GM19467 (cell line): ENCODE measurements at regions not wholly inside any gene's neighbourhood (a gene's known extent, or its start where the extent isn't known, plus 50 kb on each side); places are given as distances from the start of the nearest gene placed in this dataset.

Experiments used
- ATAC-seq: cut with Tn5 transposase; IDR thresholded peaks from one replicate; pipeline ENCODE4 v1.9.1; 2021; ENCODE audit warnings: mild to moderate bottlenecking, moderate library complexity; ENCODE audit not compliant: unreplicated experiment

DNA sequence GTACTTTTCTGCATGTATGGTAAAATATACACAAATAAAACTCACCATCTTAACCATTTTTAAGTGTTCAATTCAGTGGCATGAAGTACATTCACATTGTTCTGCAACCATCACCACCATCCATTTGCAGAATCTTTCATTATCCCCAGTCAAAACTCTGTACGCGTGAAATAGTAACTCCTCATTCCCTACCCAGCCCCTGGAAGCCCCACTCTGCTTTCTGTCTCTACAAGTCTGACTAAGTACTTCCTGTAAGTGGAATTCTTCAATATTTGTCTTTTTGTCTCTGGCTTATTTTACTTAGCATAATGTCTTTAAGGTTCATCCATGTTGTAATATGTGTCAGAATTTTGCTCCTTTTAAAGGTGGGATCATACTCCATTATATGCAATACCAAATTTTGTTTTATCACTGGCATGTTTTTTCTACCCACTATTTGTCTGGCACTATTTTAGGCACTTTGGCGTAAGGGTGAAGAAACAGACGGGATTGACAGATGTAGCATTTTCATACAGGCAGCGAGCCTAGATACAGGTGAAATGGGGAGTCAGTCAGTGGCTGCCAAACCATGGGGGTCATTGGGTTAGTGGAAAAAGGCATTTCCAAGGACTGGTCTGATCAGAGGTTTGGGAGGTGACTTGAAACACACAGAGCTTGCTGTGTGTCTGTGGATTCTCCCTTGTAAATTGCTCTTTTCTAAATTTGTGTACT lies 163.2 kb upstream of the MYCN start:
- ATAC-seq = no peak

GRCh38 chr2:15777795-15778371 lies 162.5 kb upstream of the MYCN start:
- no peak for ATAC-seq

DNA sequence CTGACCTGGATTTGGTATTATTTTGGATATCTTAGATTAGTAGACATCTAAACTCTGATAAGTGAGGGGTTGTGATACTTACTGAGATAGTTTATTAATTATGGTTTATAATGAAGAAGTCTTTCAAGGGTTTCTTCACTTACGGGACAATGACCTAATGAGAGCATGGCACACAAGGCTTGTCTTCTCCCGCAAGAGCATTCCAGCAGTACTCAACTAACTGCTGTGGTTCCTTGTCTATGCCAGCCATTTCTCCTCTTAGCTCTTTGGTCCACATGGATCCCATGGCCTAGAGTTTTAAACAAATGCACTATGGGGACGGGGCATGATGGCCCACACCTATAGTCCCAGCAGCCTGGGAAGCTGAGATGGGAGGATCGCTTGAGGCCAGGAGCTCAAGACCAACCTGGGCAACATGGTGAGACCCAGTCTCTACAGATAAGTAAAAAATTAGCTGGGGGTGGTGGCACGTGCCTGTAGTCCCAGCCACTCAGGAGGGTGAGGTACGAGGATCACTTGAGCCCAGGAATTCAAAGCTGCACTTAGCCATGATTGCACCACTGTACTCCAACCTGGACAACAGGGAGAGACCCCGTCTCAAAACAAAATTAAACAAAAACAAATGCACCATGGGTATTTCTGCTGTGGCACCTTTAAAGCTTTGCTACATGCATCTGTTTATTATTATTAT lies 161.7 kb upstream of the MYCN start:
- ATAC-seq = no peak

- ATAC-seq = no peak
Measured at GRCh38 chr2:15779381-15780041, 160.8 kb upstream of the MYCN start.

DNA sequence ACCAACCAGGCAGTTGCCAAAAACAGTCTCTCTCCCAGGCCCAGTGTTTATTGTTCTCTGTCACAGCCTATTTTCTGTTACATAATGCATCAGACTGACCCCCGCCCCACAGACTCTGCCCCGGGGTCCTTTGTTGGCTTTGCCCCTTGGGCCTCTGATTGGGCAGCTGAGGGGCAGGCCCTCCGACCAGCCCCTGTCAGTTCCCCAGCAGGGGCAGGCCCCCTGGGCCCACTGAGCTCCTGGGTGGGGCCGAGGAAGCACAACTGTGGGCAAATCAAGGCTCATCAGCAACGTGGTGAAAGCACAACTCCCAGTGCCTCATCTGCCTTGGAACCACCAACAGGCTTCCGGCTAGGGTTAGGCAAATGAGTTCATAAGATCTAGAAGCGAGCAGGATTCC lies 160.1 kb upstream of the MYCN start:
- ATAC-seq = no peak

DNA sequence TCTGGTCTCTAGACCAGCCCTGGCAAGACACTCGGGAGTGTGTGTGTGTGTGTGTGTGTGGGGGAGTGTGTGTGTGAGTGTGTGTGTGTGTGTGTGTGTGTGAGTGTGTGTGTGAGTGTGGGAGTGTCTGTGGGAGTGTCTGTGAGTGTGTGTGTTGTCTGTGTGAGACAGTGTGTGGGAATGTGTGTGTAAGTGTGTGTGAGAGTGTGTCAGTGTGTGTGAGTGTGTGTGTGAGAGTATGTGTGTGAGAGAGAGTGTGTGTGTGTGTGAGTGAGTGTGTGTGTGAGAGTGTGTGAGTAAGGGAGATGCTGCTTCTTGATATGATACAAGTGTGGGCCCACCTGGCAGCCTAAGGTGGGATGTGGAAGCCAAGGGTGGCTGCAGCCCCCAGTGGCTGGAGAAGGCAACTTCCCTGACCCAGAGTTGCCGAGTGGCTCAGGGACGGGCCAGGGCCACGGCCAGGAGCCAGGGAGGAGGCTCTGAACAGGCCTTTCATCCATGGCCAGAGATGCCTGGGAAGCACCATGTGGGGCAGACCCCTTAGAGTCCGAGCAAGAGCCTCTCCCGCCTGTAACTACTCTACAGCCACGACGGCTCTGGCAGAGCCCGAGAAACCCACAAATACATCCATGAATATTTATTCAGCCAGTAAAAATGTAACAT lies 159.3 kb upstream of the MYCN start:
- ATAC-seq = no peak

- no peak for ATAC-seq
Measured at GRCh38 chr2:15782009-15782751, 158.2 kb upstream of the MYCN start.

- ATAC-seq = no peak
Measured at GRCh38 chr2:15782769-15783294, 157.5 kb upstream of the MYCN start.

DNA sequence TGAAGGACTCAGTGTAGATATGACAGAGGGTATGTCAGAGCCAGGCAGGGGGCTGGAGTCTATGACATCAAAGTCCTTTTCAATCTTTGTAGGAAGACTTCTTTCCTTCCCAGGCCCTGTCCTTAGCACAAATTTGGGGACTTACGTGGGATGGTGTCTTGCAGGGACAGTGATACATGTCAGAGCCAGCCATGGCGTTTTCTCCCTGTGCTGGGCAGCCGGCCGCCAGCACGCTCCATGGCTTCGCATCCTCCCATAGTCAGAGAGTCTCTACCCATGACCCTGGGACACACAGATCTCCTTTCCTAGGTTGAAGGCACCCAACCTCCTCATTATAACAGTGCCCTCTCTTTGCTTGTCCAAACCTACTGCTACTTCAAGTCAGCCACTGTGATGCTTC lies 156.9 kb upstream of the MYCN start:
- no peak for ATAC-seq

GRCh38 chr2:15784106-15784885 lies 156.1 kb upstream of the MYCN start:
- ATAC-seq = no peak

DNA sequence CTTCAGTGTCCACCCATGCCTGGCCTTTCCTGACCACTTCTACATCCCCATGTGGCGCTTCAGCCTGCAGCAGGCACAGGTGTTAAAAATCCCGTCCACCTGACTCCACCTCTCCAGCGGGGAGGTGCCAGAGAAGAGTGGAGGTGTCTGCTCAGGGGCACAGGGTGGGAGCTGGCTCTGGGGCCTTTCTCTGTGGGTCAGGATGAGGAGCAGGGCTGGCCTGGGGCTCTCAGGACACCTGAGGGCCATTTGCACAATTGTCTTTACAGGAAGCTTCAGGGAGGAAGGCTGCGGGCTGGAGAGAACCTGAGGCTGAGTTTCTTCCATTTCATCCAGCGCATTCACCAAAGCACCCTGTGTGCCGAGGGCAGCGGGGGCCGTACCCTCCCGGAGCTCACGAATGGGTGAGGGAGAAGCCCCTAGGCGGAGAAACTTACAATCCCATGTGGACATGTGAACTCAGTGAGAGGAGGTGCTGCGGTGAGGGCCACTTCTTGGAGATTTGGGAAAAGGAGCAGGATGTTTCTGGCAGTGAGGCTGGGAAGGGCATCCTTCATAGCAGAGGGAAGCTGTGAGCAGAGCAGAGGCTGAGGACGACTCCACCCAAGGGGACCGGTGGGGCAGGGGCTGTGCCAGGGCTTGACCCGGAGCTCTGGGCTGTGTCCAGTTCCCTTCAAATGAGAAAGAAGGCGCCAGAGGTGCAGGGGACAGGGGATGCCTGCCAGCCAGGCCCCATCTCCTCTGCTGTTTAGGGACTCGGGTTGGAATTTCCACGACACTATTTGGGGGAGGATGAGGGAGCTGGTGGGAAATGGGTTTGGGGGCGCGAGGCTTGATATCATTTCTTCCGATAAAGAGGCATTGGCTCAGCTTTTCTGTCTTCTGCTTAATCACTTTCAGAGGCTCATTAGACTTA lies 155.2 kb upstream of the MYCN start:
- ATAC-seq = no peak

DNA sequence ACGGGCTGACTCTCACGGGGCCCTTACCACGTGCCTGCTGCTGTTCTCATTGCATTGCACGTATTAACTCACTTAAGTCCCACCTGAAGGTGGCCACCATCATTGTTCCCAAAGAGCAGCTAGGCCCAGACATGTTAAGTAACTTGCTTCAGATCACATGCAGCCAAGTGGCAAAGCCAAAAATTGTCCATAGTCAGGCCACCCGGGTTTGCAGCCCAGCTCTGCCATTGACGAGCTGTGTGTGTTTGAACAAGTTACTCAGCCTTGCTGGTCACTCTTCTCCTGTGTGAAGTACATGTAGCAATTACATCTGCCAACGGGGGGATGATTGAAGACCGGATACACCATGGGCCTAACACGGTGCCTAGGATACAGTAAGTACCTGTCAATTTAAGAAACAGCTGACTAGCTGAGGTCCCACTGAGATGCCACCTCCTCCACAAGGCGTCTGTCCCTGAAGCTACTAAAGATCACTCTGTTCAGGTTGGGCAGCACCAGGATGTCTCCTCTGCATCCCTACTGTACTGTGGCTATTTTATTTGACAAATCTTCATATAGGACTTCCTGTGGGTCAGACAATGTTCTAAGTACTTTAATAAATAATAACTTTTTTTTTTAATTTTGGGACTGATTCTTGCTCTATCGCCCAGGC lies 154.2 kb upstream of the MYCN start:
- no peak for ATAC-seq

DNA sequence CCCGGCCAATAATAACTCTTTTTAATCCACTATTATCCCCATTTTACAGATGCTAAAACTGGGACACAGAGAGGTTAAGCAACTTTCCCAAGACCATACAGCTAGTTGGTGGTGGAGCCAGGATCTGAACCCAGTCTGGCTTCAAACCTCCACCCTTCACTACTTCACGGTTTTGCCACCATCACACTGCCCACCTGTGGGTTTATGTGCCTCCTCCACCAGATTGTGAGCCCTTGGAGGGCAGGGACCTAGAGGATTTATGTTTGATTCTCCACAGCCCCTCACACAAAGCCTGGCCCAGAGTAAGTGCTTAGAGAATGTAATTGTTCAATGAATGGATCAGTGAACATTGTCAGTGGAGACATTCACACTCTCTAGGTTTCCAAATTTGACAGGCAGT lies 153.4 kb upstream of the MYCN start:
- ATAC-seq = no peak

DNA sequence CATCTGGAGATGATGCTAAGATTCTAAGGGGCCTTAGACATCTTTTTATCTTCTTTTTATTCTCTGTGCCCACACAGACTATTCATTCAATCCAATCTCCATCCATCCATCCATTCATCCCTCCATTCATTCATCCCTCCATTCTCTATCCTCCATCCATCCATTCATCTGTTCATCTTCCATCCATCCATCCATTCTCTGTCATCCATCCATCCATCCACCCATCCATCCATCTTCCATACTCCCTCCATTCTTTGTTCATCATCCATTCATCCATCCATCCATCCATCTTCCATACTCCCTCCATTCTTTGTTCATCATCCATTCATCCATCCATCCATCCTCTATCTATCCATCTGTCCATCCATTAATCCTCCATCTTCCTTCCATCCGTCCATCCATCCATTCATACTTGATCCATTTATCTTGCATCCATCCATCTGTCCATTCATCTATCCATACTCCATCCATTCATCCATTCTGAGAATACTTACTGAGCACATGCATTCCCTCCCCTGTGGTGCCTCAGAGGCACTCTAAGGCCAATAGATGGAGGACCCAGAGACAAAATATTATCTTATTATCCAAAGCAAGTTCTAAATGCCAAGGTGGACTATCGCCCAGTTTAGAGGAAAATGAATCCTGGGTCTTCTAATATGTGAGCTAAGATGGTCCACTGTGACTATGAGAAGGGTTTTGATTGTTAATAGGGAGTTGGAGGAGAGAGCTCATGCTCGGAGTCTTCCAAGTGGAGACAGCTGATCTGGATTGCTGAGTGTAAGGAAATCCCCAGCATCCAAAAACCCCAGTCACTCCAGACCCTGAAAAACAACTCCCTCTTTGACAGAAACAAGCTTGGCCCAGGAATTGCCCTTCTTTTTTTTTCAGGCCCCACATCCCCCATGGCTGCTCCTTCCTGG lies 152.6 kb upstream of the MYCN start:
- no peak for ATAC-seq

GRCh38 chr2:15788455-15788829 lies 151.9 kb upstream of the MYCN start:
- ATAC-seq = no peak

- no peak for ATAC-seq
Measured at GRCh38 chr2:15788830-15789229, 151.5 kb upstream of the MYCN start.
